ENCODE measurements at regions not wholly inside any gene's neighbourhood (a gene's known extent, or its start where the extent isn't known, plus 50 kb on each side); places are given as distances from the start of the nearest gene placed in this dataset.

DNA sequence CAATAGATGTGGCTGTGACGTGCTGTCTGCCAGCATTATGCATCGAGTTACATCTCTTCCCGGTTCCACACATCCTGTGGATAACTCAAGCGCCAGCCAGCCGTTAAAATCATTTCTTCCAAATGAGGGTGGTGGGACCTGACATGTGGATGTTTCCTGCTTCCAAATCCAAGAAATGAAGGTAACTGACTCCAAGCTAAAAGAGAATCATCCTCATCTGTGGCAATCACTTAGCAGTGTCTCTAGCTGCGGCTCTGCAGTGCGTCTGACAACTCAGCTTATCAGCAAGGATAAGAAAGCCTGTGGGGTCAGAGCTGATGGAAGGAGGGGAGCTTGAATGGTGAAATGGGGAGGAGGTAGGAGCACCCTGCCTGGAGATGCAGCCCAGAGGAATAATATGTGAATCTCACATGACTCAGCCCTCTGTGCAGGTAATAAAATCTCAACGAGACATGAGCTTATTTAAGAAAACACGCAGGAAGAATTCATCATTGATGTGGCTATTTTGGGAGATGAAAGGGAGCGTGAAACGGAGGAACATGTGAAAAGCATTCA is 382.2 kb upstream of the TRIB2 start:
- intact Hi-C loops (cut with micrococcal nuclease): no loop called here

DNA sequence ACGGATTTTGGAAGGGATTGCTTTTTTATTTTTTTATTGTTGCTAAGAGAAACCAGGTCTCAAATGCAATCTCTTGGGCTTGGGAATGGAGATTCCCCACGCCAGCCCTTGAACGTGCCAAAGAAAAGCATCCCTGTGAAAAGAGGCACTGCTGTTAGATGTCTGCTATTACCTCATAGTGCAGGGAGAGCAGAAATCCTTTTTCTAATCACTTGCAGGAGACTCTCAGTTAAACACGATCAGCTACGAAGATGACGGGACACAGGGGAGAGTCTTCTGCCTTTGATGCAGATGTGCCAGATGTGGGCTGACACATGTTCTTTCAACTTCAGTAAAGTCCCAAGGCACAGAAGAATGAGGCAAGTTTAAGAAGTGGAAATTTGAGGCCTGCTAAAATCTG is 381.6 kb upstream of the TRIB2 start:
- intact Hi-C loops (cut with micrococcal nuclease): no loop called here

DNA sequence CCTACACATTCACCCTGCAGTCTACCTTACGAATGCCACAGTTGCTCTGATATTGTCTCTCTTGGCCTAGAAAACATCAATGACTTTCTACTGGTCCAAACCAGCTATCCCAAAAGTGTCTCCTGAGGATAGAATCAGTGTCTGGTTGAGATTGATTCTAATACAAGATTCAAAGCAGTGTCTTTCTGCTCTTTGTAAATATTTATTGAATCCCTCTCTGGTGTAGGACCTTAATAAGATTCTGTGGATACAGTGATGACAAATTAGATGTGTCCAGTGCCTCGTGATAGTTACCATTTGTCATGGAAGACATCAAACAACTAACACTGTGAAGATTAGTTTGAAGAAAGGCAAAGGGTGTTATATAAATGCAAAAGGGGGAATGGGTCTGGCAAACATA is 380.7 kb upstream of the TRIB2 start:
- intact Hi-C loops (cut with micrococcal nuclease): no loop called here

DNA sequence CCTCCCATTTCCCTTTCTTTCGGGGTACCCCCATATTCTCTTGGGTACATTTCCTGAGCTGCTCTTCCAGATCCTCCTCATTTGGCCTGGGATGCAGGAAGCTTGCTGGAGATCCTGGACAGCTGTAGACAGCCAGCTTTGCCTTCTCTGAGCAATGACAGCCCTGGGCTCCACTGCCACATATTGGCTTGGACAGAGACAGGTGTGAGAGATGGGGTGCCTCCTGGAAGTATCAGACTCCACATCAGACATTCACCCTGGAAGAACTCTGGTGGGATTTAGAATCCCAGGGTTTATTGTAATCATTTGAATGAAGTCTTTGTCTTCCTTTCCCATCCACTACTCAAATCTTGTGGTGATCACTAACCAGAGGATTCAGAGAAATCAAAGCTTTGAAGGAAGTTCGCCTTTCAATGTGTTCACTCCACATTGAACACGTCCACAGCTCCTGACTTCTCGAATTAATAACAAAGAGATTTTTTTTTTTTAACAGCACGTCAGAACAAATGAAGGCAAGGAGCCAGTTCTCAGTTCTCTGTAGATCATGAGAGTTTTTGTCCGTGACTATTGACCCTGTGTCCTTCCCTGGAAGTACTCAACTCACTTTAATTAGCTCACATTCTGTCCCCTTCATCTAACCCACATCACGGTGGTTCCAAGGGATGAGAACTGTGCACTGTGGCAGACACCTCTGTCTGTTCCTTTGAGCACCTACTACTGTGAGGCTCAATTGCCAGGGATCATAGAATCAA is 377.6 kb upstream of the TRIB2 start:
- intact Hi-C loops (cut with micrococcal nuclease): no loop called here

DNA sequence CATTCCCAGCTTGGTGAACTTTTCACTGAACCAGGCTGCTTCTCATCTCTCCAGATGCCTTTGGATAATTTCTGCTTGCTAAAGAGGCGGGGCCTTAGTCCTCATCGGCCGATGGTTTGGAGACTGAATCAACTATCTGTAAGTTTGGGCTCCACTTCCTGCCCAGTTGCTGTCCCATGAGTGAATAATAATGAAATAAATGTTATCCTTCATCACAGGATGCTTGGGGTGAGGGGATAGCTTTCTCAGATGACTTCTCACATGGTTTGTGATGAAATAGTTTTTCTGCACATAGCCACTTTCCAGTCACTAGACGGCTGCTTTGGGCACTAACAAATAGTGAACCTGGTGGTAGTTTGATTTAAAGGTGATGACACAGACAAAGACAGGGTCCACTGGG is 376.6 kb upstream of the TRIB2 start:
- intact Hi-C loops (cut with micrococcal nuclease): no loop called here

DNA sequence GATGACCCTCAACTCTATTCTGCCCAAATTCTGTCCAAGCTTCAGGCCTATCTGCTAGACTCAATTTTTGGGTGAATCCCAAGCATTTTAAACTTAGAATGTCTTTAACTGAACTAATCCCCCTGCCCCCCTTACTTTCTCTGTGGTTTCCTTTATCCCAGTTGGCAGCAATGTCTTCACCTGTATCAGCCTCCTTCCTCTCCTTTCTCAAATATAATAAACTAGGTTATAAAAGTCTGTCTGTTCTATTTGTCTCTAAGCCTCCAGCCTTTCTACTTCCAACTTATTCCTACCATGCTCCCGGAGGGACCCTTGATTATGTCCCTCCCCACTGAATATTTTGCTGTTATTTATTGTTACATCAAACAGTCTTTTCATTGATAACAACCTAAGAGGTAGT is 375.5 kb upstream of the TRIB2 start:
- intact Hi-C loops (cut with micrococcal nuclease): no loop called here

DNA sequence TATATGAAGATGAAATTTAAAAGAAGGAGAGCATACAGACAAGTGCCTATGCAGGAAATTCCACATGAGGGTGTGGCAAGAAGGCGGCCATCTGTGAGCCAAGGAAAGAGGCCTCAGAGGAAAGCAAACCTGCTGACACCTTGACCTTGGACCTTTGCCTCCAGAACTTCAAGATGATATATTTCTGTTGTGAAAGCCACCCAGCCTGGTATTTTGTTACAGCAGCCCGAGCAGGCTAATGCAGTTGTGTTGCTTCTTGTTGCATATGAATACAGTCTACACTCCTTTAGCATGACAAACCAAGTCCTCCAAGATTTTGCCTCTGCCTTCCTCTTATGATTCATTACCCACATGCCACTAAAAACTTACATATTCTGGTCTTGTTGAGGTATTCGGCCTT is 374.8 kb upstream of the TRIB2 start:
- intact Hi-C loops (cut with micrococcal nuclease): no loop called here

DNA sequence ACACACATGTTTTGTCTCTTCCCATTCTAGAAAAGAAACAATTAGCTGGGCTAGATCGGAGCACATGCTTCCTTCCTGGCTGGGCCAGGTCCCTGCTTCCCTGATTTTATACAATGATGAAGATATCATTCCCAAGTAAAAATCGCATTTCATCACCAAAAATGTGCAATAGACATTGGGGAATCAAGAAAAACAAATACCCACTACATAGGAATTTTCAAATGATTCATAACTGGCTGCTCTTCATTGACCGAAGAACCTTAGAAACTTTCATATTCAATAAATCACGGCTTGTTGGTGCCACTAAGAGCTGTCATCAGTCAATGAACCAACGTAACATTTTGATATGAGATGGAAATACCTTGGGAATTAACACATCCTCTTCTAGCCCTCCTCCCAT is 373.6 kb upstream of the TRIB2 start:
- intact Hi-C loops (cut with micrococcal nuclease): no loop called here

DNA sequence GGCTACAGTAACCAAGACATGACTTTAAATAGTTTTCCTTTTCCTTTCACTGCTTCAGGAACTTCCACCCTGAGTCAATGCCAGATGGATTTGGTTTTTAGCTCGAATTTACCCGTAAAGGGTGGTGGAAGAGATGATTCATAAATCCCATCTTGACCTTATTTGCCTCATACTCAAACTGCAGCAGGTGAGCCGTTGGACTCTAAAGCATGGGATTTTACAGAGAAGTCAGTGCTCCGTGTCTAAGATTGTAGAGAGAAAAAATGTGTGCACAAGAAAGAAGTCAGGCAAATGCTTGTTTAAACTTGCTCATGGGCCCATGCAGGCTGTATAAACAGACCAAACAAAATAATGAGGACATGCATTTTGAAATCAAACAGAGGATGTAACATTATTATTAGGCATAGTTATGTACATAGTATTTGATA is 369.7 kb upstream of the TRIB2 start:
- intact Hi-C loops (cut with micrococcal nuclease): no loop called here

DNA sequence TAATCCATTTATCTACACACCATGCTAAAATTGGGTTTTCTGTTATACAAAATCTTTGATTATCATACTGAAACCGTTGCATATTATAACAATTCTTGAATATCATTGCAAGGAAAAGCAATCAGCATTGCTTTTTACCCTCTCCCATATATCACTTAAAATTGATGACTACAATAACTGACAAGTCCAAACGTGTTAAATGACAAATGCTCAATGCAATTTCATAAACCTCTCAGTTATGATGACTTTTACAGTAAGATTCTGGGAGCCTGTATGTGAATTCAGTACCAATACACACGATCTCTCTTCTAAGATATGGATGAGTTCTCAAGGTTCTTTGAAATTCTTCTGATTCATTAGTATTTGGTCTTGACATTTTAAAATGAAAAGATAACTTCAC is 368.5 kb upstream of the TRIB2 start:
- intact Hi-C loops (cut with micrococcal nuclease): no loop called here

DNA sequence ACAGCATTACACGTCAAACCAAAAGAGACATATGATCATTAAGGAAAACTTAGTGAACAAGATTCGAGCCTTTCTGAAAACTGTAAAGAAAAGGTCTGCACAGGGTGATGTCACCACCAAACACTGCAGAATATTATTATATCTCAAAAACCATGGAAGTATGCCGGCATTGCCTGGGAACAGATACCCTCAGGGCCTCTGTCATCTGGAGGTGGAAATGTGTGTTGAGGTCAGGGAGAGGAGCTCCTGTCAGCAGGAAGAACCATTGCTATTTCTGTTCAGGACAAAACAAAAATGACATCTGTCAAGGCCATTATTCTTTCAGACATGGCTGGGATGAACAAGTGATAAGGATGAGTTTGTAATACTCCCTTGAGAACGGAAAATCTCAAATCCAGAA is 365.9 kb upstream of the TRIB2 start:
- intact Hi-C loops (cut with micrococcal nuclease): no loop called here

DNA sequence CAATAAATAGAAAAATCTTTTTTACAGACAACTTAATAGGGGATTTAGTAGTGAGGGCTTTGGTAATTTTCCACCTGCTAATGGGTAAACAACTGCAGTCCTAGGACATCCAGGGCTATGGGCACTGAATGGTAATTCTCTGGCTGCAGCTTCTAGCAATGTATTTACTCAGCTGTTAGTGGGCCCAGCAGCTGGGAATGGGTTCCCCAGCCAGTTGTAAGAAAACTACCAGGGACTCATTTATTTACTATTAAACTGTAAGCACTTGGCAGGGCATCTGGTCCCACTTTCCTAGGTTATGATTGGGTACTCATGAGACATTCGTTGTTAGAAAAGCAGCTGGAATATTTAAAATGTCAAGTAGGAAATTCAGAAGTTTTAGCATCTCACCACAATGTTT is 363.8 kb upstream of the TRIB2 start:
- intact Hi-C loops (cut with micrococcal nuclease): no loop called here

DNA sequence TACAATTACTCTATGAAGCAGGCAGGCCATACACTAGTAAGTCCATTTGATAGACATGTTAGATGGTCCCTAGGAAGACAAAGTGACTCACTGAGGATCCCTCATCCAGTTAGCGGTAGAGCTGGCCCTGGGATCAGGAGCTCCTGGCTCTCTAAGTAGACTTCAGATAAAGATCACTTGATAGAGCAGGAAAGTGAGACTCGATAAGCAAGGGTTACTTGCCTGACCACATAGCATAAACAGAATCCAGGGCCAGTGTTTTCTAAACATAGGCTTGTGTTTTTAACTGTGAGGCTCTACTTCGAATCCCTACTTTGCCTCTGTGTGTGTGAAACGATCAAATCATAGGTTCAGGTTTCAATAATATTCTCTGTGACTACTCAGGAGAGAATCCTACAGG is 355.2 kb upstream of the TRIB2 start:
- intact Hi-C loops (cut with micrococcal nuclease): no loop called here

DNA sequence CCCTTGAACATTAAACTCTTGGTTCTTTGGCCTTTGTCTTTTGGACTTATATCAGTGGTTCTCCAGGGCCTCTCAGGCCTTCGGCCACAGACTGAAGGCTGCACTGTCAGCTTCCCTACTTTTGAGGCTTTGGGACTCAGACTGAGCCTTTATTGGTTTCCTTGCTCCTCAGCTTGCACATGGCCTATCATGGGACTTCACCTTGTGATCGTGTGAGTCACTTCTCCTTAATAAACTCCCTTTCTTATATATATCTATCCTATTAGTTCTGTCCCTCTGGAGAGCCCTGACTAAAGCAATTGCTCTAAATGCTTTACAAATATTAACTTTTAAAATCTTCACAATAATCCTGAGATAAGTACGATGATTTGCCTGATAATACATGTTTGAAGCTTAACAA is 353.6 kb upstream of the TRIB2 start:
- intact Hi-C loops (cut with micrococcal nuclease): no loop called here

DNA sequence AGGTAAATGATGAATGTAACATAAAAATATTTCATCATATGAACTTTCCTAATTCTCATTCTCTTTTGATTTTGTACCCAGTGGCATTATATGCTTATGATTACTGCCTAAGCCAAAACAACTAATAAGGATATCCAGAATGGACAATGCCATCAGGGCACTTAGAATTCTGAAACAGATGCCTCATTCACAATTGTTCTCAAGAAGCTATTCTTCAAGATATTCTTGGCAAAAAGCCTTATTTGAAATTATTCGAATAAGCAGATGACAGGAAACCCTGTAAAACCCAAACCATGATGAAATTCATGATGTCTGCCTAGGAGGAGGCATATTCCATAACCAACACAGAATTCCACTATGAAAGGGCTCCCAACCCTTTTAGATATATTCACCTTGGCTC is 353.2 kb upstream of the TRIB2 start:
- intact Hi-C loops (cut with micrococcal nuclease): no loop called here

DNA sequence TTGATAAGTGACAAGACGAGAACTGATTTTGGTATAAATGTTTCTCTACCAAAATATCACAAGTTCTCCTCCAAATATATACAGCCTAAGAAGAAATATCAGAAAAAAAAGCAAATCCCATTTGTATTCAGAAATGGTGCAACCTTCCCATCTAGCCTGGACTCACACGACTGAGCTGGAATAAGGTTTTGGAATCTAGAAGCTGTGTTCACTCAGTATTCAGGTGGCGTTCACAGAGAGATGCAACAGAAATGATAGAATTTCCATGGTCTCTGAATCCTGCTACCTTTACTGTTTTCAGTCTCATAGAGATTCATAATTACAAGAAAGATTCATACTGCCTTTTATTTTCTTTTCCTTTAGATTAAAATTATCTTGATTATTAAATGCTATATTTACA is 347.2 kb upstream of the TRIB2 start:
- intact Hi-C loops (cut with micrococcal nuclease): no loop called here

DNA sequence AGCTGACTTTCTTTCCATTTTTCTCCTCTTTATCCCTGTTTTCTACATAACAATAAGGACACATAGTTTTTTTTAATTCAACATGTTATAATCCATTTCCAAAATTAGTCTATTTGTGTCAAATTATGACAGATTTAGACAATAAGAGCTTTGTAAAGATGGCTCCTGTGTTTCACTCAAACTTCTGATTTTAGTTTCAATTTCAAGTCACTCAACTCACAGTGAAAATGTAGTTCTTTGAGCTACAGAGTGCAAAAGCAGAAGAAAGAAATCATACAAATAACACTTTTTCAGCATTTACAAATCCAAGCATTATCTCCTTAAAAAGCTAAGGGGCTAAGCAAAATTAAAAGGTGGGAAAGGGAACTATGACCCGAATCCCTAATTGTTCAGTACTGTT is 340.7 kb upstream of the TRIB2 start:
- intact Hi-C loops (cut with micrococcal nuclease): no loop called here

DNA sequence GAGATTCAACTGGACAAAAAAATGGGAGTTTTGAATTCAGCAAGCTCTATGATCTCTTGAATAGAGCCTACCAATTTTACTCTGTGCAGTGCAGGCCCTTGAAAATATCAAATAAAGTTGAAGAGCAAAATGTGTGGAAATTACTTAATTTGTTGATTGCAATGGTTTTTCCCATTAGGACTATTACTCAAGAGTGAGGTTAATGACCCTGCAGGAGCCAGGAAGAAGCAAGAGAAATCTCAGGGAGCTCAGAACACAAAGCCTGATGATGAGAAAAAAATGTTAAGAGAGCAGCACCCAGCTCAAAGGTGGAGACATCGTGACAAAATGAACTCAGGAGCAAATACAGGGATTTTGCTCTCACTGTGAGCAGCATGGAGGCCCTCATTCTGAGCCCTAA is 337.6 kb upstream of the TRIB2 start:
- intact Hi-C loops (cut with micrococcal nuclease): no loop called here

DNA sequence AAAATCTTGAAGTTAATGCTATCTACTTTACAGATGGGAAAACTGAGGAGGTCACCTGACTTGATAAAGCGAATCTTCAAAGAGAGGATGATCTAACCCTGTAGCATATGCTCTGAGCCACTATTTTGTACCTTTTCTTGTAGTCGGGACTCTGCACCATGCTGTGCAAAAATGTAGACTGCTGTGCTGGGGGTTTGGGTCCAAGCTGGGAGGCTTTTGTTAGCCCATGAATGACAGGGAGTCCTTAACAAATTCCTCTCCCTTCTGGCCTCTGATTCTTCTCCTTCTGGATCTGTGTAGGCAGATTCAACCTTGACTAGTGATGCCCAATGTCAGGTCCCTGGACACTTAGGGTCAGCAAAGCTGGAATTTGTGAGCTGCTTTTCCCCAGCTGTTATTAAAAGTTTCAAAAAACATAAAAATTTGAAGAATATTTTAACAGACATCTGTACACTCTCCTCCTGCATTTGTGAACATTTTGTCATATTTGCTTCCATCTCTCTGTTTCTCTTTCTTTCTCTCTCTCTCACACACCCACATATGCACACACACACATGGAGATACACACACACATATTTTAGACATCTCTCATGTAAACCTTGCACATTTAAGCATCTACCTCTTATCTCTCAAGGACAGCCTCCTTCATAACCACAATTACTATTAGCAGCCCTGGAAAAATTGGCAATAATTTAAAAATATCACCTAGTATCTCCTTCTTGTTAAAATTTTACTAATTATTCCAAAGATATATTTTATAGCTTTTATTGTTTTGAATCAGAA is 335.0 kb upstream of the TRIB2 start:
- intact Hi-C loops (cut with micrococcal nuclease): loop anchor here (10.0 kb wide), 1 partner anchor 423 kb away; no protein-coding TSS in a partner anchor

DNA sequence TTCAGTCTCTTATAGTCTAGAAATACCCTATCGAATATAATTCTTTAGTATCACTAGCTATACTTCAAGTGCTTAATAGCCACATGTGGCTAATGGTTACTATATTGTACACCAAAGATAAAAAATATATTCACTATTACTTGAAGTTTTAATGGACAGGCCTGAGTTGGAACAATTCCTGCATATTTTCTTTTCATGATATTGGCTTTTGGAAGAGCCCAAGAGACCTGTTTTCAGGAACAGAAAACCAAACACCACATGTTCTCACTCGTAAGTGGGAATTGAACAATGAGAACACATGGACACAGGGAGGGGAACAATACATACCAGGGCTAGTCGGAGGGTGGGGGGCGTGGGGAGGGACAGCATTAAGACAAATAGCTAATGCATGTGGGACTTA is 334.4 kb upstream of the TRIB2 start:
- intact Hi-C loops (cut with micrococcal nuclease): loop anchor here (10.0 kb wide), 1 partner anchor 422 kb away; no protein-coding TSS in a partner anchor

DNA sequence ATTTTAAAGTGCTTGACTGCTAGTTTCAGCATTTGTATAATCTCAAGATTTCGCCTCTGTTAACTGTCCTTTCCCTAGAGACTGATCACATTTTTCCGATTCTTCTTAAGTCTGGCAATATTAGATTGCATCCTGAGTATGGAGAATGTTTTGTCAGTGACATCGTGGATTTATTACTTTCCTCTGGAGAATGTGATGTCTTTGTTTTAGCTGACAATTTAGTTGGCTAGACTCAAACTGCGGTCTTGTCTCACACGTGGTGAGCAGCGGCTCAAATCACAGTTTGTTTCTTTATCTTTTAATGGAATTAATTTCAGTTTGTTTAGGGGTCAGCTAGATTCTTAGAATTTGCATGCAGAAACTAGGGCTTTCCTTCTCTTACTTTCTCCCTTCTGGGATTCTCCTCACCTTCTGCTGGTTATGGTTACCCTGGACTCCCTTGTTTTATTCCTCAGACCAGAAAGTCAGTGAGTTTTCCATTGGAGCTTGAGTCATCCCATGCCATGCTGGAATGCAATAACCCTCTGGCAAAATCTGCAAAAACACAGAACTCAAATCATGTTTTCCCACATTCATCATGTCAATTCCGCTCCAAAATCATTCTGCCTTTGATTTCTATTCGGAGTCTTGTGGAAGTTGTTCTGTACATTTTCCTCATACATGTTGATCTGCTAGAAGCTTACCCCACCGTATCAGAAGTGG is 327.2 kb upstream of the TRIB2 start:
- intact Hi-C loops (cut with micrococcal nuclease): loop anchor here (10.0 kb wide), 1 partner anchor 415 kb away; no protein-coding TSS in a partner anchor

DNA sequence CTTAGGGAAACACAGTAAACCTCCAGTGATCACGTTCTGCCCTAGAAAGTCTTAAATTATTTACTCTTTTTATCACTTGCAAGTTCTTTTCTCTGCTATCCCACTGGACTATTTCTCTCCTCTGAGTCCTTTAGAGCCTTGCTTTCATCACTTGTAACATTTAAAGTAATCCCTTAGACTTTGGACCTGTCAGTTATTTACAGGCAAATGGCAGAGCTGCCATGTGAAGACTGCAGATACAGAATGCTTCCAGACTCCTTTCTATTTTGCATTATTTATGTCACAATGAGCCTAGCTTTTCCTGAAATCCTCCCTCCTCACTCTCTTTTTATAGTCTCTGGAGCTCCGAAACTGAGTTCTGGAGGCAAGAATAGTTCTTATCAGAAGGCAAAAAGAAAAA is 325.6 kb upstream of the TRIB2 start:
- intact Hi-C loops (cut with micrococcal nuclease): no loop called here

Measured in T-helper 2 cell treated with Interferon-gamma antibody and Interleukin-4, amounts not matched to agents 100 ng/mL and 5 ng/mL, for 36 hours (primary cell).